ENCODE measurements at regions not wholly inside any gene's neighbourhood (a gene's known extent, or its start where the extent isn't known, plus 50 kb on each side); places are given as distances from the start of the nearest gene placed in this dataset.
"Not testable (repeated sequence)": the region's sequence is repeated elsewhere in the genome, so short reads cannot be mapped to it uniquely, and the experiment has no call there.

DNA sequence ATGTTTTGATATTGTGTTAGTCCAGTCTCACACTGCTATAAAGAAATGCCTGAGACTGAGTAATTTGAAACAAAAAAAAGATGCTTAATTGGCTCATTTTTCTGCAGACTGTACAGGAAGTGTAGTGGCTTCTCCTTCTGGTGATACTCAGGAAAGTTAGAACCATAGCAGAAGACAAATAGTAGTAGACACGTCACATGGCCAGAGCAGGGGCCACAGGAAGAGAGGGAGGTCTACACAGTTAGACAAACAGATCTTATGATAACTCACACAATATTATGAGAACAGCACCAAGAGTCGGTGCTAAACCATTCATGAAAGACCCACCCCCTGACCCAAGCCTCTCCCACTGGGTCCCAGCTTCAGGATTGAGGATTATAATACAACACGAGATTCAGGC is 181.5 kb upstream of the TP53TG3D start:
- TF ChIP-seq POLR2A (IDR thresholded peaks at IDR 0.05; ENCODE audit: low read length); GATA1 (IDR thresholded peaks at IDR 0.05; ENCODE audit: low read depth, low read length): not testable (repeated sequence)

Measured in erythroblast (primary cell).